Stimulated activated CD8-positive, alpha-beta memory T cell treated with anti-CD3 and anti-CD28 coated beads, Interleukin-15, amount 100 ng/mL, for 48 hours (primary cell): ENCODE measurements at regions not wholly inside any gene's neighbourhood (a gene's known extent, or its start where the extent isn't known, plus 50 kb on each side); places are given as distances from the start of the nearest gene placed in this dataset.

Source experiments
- DNase-seq, 2 donors: peaks; one replicate each; pipeline ENCODE4 v3.0.0-alpha.2; 2020; ENCODE audit warnings: low read depth in 2 of 2

- DNase-seq: no peak
Observed at GRCh38 chr5:159751459-159751858, 164.8 kb upstream of the ADRA1B start.

GRCh38 chr5:159752622-159753275 is 163.5 kb upstream of the ADRA1B start:
- no peak for DNase-seq

- no peak for DNase-seq
Observed at GRCh38 chr5:159758189-159758588, 158.1 kb upstream of the ADRA1B start.

GRCh38 chr5:159759791-159760290 is 156.4 kb upstream of the ADRA1B start:
- no peak for DNase-seq

- DNase-seq: no peak
Observed at GRCh38 chr5:159762921-159763320, 153.4 kb upstream of the ADRA1B start.

- no peak for DNase-seq
Observed at GRCh38 chr5:159763562-159763961, 152.7 kb upstream of the ADRA1B start.

- no peak for DNase-seq
Observed at GRCh38 chr5:159764283-159765134, 151.8 kb upstream of the ADRA1B start.

- no peak for DNase-seq
Observed at GRCh38 chr5:159765135-159765433, 151.2 kb upstream of the ADRA1B start.

- DNase-seq: no peak
Observed at GRCh38 chr5:159765760-159766517, 150.3 kb upstream of the ADRA1B start.

- no peak for DNase-seq
Observed at GRCh38 chr5:159768243-159768642, 148.0 kb upstream of the ADRA1B start.

GRCh38 chr5:159772698-159773061 is 143.6 kb upstream of the ADRA1B start:
- DNase-seq: no peak

GRCh38 chr5:159773062-159773924 is 143.0 kb upstream of the ADRA1B start:
- peak; percentile 81 to 82 for DNase-seq

- DNase-seq: no peak
Observed at GRCh38 chr5:159774476-159775031, 141.7 kb upstream of the ADRA1B start.

- DNase-seq: no peak
Observed at GRCh38 chr5:159775890-159776289, 140.4 kb upstream of the ADRA1B start.

- DNase-seq: no peak
Observed at GRCh38 chr5:159777049-159777660, 139.1 kb upstream of the ADRA1B start.

- no peak for DNase-seq
Observed at GRCh38 chr5:159779481-159779880, 136.8 kb upstream of the ADRA1B start.

GRCh38 chr5:159780246-159780645 is 136.0 kb upstream of the ADRA1B start:
- DNase-seq: no peak

- no peak for DNase-seq
Observed at GRCh38 chr5:159781626-159782157, 134.6 kb upstream of the ADRA1B start.

GRCh38 chr5:159782197-159782994 is 133.9 kb upstream of the ADRA1B start:
- no peak for DNase-seq

- no peak for DNase-seq
Observed at GRCh38 chr5:159782995-159783300, 133.3 kb upstream of the ADRA1B start.
